Keratinocyte (primary cell): ENCODE measurements at regions not wholly inside any gene's neighbourhood (a gene's known extent, or its start where the extent isn't known, plus 50 kb on each side); places are given as distances from the start of the nearest gene placed in this dataset.

Experiments
- DNase-seq: peaks from one replicate; pipeline ENCODE4 v3.0.0-alpha.2; 2011; ENCODE audit warnings: low read depth, missing footprints, low spot score
- FAIRE-seq: peaks from 2 replicates; lab custom pipeline; 2011; peaks lifted over from hg19 to GRCh38; lab: Jason Lieb, UNC
- H2AFZ ChIP-seq: 2 replicates; pipeline ENCODE4 v1.6.0; 2012; ENCODE audit warnings: low read length, control low read depth, inconsistent platforms; ENCODE audit not compliant: control insufficient read depth
- H3K27ac ChIP-seq: 2 replicates; pipeline ENCODE4 v1.5.1; 2011; ENCODE audit warnings: low read length; ENCODE audit not compliant: control insufficient read depth, insufficient read depth
- H3K27me3 ChIP-seq: 3 replicates; pipeline ENCODE4 v1.6.0; 2011; ENCODE audit warnings: low read length; ENCODE audit not compliant: control insufficient read depth, insufficient read depth; ENCODE audit errors: extremely low read depth
- H3K36me3 ChIP-seq, 2 experiments: 2 replicates in 1 of 2; 3 replicates in 1 of 2; pipeline ENCODE4 v1.5.1; 2011; ENCODE audit warnings: low read length in 2 of 2, mild to moderate bottlenecking in 1 of 2; ENCODE audit not compliant: control insufficient read depth in 2 of 2, insufficient read depth in 2 of 2; ENCODE audit errors: extremely low read depth in 1 of 2
- H3K4me1 ChIP-seq: 3 replicates; pipeline ENCODE4 v1.5.1; 2011; ENCODE audit warnings: low read length; ENCODE audit not compliant: control insufficient read depth, insufficient read depth; ENCODE audit errors: extremely low read depth
- H3K4me2 ChIP-seq: 3 replicates; pipeline ENCODE4 v1.6.0; 2011; ENCODE audit warnings: low read depth, low read length; ENCODE audit not compliant: control insufficient read depth, insufficient read depth; ENCODE audit errors: extremely low read depth
- H3K4me3 ChIP-seq, 3 experiments: fragments of 200-600 bp in 1 of 3; sonication (generic) in 1 of 3; 2 replicates in 2 of 3; 3 replicates in 1 of 3; pipeline ENCODE4 v1.5.1; 2011 to 2016; ENCODE audit warnings: low read length in 3 of 3, mild to moderate bottlenecking in 3 of 3, control low read depth in 2 of 3, inconsistent platforms in 1 of 3, low read depth in 1 of 3, mixed read lengths in 1 of 3, mixed run types in 1 of 3, moderate library complexity in 1 of 3; ENCODE audit not compliant: control insufficient read depth in 2 of 3, insufficient read depth in 2 of 3; ENCODE audit errors: extremely low read depth in 1 of 3
- H3K79me2 ChIP-seq: 2 replicates; pipeline ENCODE4 v1.6.0; 2012; ENCODE audit warnings: low read length; ENCODE audit not compliant: control insufficient read depth, insufficient read depth
- H3K9ac ChIP-seq: 3 replicates; pipeline ENCODE4 v1.6.0; 2011; ENCODE audit warnings: low read length; ENCODE audit not compliant: control insufficient read depth, insufficient read depth; ENCODE audit errors: extremely low read depth
- H3K9me1 ChIP-seq: 3 replicates; pipeline ENCODE4 v1.6.0; 2011; ENCODE audit warnings: low read length; ENCODE audit not compliant: control insufficient read depth, insufficient read depth; ENCODE audit errors: extremely low read depth
- H3K9me3 ChIP-seq: 2 replicates; pipeline ENCODE4 v1.5.1; 2012; ENCODE audit warnings: low read depth, low read length; ENCODE audit not compliant: control insufficient read depth
- H4K20me1 ChIP-seq: 3 replicates; pipeline ENCODE4 v1.6.0; 2011; ENCODE audit warnings: low read length; ENCODE audit not compliant: control insufficient read depth, insufficient read depth; ENCODE audit errors: extremely low read depth
- CTCF ChIP-seq, 3 experiments: IDR thresholded peaks in 1 of 3; conservative IDR thresholded peaks in 1 of 3; optimal IDR thresholded peaks in 1 of 3; 2 replicates in 2 of 3; 3 replicates in 1 of 3; pipeline versions ENCODE3 to v1.5.1; 2011; ENCODE audit warnings: low read length in 3 of 3, mild to moderate bottlenecking in 3 of 3, moderate library complexity in 2 of 3, control low read depth in 1 of 3, inconsistent platforms in 1 of 3; ENCODE audit not compliant: insufficient read depth in 2 of 3; ENCODE audit errors: extremely low read depth in 1 of 3
- EZH2 ChIP-seq: IDR thresholded peaks from one replicate; pipeline ENCODE4 v1.6.1; 2012; ENCODE audit warnings: inconsistent platforms, mild to moderate bottlenecking, low read length, moderate library complexity
- dilution Hi-C: fragments of 300-500 bp; cut with MboI; formaldehyde crosslinking; loops from one replicate; pipeline ENCODE4 v1.7.0; 2020; ENCODE audit warnings: low sequenced_read_pairs; ENCODE audit not compliant: extremely low pct_ligation_motif_present

DNA sequence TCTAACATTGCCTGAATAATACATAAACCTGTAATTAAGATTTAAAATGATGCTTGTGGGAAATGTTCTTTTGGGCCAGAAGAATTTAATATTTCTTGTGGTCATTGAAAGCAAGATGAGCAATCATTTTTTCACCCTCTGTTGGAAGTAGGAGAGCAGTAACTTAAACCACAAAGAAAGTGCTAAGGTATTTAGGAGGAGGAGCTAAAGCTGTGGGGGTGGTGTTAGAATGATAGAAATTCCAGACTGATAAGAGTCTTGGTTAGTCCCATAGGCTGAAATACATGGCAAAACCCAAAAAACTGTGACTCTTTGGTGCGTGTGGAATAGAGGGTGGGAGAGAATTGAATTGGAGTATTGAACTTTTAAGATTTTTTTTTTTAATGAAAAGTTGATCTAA, 247.0 kb downstream of the YTHDC2 start:
- Histone ChIP-seq H3K36me3 (no peaks in the 10 kb centered on the region), H3K9me3 (no peaks in the 10 kb centered on the region), H3K9ac (no peak overlapping the region), H3K4me3 (no peak overlapping the region), H3K4me1 (no peaks in the 10 kb centered on the region), H3K9me1 (no peaks in the 10 kb centered on the region), H3K79me2 (no peaks in the 10 kb centered on the region), H3K27me3 (no peaks in the 10 kb centered on the region), H3K4me2 (no peak overlapping the region), H4K20me1 (no peaks in the 10 kb centered on the region), H2AFZ (no peak overlapping the region), H3K27ac (no peak overlapping the region)
- FAIRE-seq (no peak), DNase-seq (no peak)
- no peak for TF ChIP-seq CTCF (optimal IDR thresholded peaks at IDR 0.05 in 1 of 3, IDR thresholded peaks at IDR 0.05 in 1 of 3, conservative IDR thresholded peaks at IDR 0.05 in 1 of 3; ENCODE audit: extremely low read depth in 1 of 3, insufficient read depth in 2 of 3, low read length in 3 of 3)
- no peak for TF ChIP-seq EZH2
- dilution Hi-C loops, result no loop called here

- Histone ChIP-seq H4K20me1 (no peaks in the 10 kb centered on the region), H3K9me1 (no peaks in the 10 kb centered on the region), H3K36me3 (no peaks in the 10 kb centered on the region), H3K4me2 (no peak overlapping the region), H2AFZ (no peak overlapping the region), H3K27ac (no peak overlapping the region), H3K4me3 (no peak overlapping the region), H3K27me3 (no peaks in the 10 kb centered on the region), H3K79me2 (no peaks in the 10 kb centered on the region), H3K4me1 (no peaks in the 10 kb centered on the region), H3K9me3 (no peaks in the 10 kb centered on the region), H3K9ac (no peak overlapping the region)
- FAIRE-seq (no peak), DNase-seq (no peak)
- dilution Hi-C loops, result no loop called here
- no peak for TF ChIP-seq CTCF (optimal IDR thresholded peaks at IDR 0.05 in 1 of 3, IDR thresholded peaks at IDR 0.05 in 1 of 3, conservative IDR thresholded peaks at IDR 0.05 in 1 of 3; ENCODE audit: extremely low read depth in 1 of 3, insufficient read depth in 2 of 3, low read length in 3 of 3)
- TF ChIP-seq EZH2, result no peak
These were observed 248.1 kb downstream of the YTHDC2 start for GRCh38 chr5:113761594-113761993.
